K562 (cell line): ENCODE measurements at regions not wholly inside any gene's neighbourhood (a gene's known extent, or its start where the extent isn't known, plus 50 kb on each side); places are given as distances from the start of the nearest gene placed in this dataset.

ENCODE experiments used
- ATAC-seq: fragments of 200-7000 bp; cut with Tn5 transposase; 3 replicates; pipeline ENCODE4 v1.9.1; 2020; ENCODE audit warnings: moderate library complexity
- BruUV-seq: library from RNA; stranded (reverse); fragments of 400-500 nt; replicated peaks from 2 replicates; lab custom pipeline; 2021; lab: Mats Ljungman, UMichigan
- CTCF ChIA-PET: fragments of 300-600 bp; formaldehyde crosslinking; extraction: SDS; loops from one replicate; lab custom pipeline; 2021; ENCODE audit warnings: low intra/inter-chr PET ratio; lab: Yijun Ruan, JAX
- POLR2A ChIA-PET: fragments of 300-600, 350-650 bp; sonication (Branson Sonifier 250); formaldehyde crosslinking; extraction: SDS; loops from one replicate; lab custom pipeline; 2021; ENCODE audit warnings: antibody characterized with exemption, inconsistent platforms; lab: Yijun Ruan, JAX
- DNase-seq, 4 experiments: peaks; one replicate each; pipeline versions ENCODE4 v3.0.0 to v3.0.0-alpha.2; 2011 to 2018; ENCODE audit warnings: low spot score in 3 of 4, mixed read lengths in 3 of 4; ENCODE audit errors: extremely low read depth in 1 of 4
- FAIRE-seq: peaks from 2 replicates; lab custom pipeline; 2011; peaks lifted over from hg19 to GRCh38; lab: Jason Lieb, UNC
- H2AFZ ChIP-seq: 2 replicates; pipeline ENCODE4 v1.6.0; 2011; ENCODE audit warnings: low read depth, low read length, control low read depth, inconsistent platforms
- H3K27ac ChIP-seq: fragments of 200-600 bp; 3 replicates; pipeline ENCODE4 v1.8.0; 2011; ENCODE audit warnings: low read depth, mild to moderate bottlenecking, control low read depth, inconsistent platforms, low read length, moderate library complexity, mixed read lengths; ENCODE audit errors: extremely low read depth
- H3K27me3 ChIP-seq, 2 experiments: fragments of 300-600 bp in 1 of 2; 2 replicates in 1 of 2; 3 replicates in 1 of 2; pipeline versions ENCODE4 v1.6.0 to v1.8.0; 2011; ENCODE audit warnings: inconsistent platforms in 2 of 2, low read length in 2 of 2, mild to moderate bottlenecking in 1 of 2, mixed read lengths in 1 of 2, moderate library complexity in 1 of 2; ENCODE audit not compliant: control insufficient read depth in 2 of 2, insufficient read depth in 2 of 2
- H3K36me3 ChIP-seq: fragments of 300-600 bp; 3 replicates; pipeline ENCODE4 v1.8.0; 2011; ENCODE audit warnings: mild to moderate bottlenecking, low read length, inconsistent platforms; ENCODE audit not compliant: control insufficient read depth, insufficient read depth
- H3K4me1 ChIP-seq, 2 experiments: fragments of 200-600 bp in 1 of 2; replicated peaks in 1 of 2; 2 replicates in 1 of 2; 3 replicates in 1 of 2; pipeline versions ENCODE4 v1.5.1 to v1.8.0; 2011; ENCODE audit warnings: inconsistent platforms in 2 of 2, low read length in 2 of 2, mild to moderate bottlenecking in 1 of 2, mixed read lengths in 1 of 2, moderate library complexity in 1 of 2; ENCODE audit not compliant: control insufficient read depth in 2 of 2, insufficient read depth in 2 of 2
- H3K4me2 ChIP-seq: 2 replicates; pipeline ENCODE4 v1.6.1; 2011; ENCODE audit warnings: low read length, control low read depth, inconsistent platforms, mixed read lengths; ENCODE audit not compliant: insufficient read depth
- H3K4me3 ChIP-seq: fragments of 200-600 bp; sonication (generic), shearing (Covaris generic); 2 replicates; pipeline ENCODE4 v1.5.1; 2016; ENCODE audit warnings: control low read depth, inconsistent platforms
- H3K79me2 ChIP-seq: fragments of 200-600 bp; 3 replicates; pipeline ENCODE4 v1.8.0; 2011; ENCODE audit warnings: low read length, inconsistent platforms; ENCODE audit not compliant: control insufficient read depth, insufficient read depth
- H3K9ac ChIP-seq, 2 experiments: 2 replicates each; pipeline versions ENCODE4 v1.6.0 to v1.6.1; 2011; ENCODE audit warnings: low read depth in 2 of 2, low read length in 2 of 2, control low read depth in 1 of 2, inconsistent platforms in 1 of 2, mild to moderate bottlenecking in 1 of 2, mixed read lengths in 1 of 2; ENCODE audit not compliant: insufficient read depth in 1 of 2
- H3K9me1 ChIP-seq: one replicate; pipeline ENCODE4 v1.6.0; 2011; ENCODE audit warnings: inconsistent platforms, mild to moderate bottlenecking, low read length, moderate library complexity; ENCODE audit not compliant: control insufficient read depth, insufficient read depth
- H3K9me3 ChIP-seq: replicated peaks from 2 replicates; pipeline ENCODE4 v1.5.1; 2011; ENCODE audit warnings: low read depth, low read length, inconsistent platforms; ENCODE audit not compliant: control insufficient read depth, insufficient read depth
- H4K20me1 ChIP-seq: replicated peaks from 2 replicates; pipeline ENCODE4 v1.6.1; 2011; ENCODE audit warnings: low read length, inconsistent platforms, mixed read lengths; ENCODE audit not compliant: control insufficient read depth, insufficient read depth
- ASH1L ChIP-seq: fragments of 450-650 bp; IDR thresholded peaks from 2 replicates; pipeline ENCODE4 v1.6.1; 2018; ENCODE audit warnings: borderline replicate concordance, mild to moderate bottlenecking, low read depth; ENCODE audit not compliant: partially characterized antibody
- E4F1 ChIP-seq: fragments of 250-450 bp; sonication (Bioruptor Pico); IDR thresholded peaks from 2 replicates; pipeline ENCODE4 v1.5.0; 2021; ENCODE audit warnings: mild to moderate bottlenecking, borderline replicate concordance
- EHMT2 ChIP-seq: fragments of 450-650 bp; IDR thresholded peaks from 2 replicates; pipeline ENCODE4 v1.6.1; 2018; ENCODE audit warnings: antibody characterized with exemption
- ETS1 ChIP-seq: conservative IDR thresholded peaks from 2 replicates; pipeline ENCODE4 v1.6.1; 2011; ENCODE audit warnings: low read depth, mild to moderate bottlenecking, low read length; ENCODE audit not compliant: control insufficient read depth
- KLF6 ChIP-seq: fragments of 250-450 bp; sonication (Bioruptor Pico); IDR thresholded peaks from 2 replicates; pipeline ENCODE4 v1.4.0; 2020; ENCODE audit warnings: mild to moderate bottlenecking, moderate library complexity, borderline replicate concordance
- PHF8 ChIP-seq: fragments of 200-600 bp; sonication (generic); IDR thresholded peaks from 2 replicates; pipeline ENCODE4 v1.6.1; 2012; ENCODE audit warnings: mixed run types, mild to moderate bottlenecking, inconsistent platforms, low read length, moderate library complexity, borderline replicate concordance
- RBFOX2 ChIP-seq: fragments of 200-400 bp; formaldehyde crosslinking; IDR thresholded peaks from 2 replicates; pipeline ENCODE4 v1.6.1; 2017; ENCODE audit warnings: low read depth, mild to moderate bottlenecking, low read length, moderate library complexity
- RBM17 ChIP-seq: fragments of 200-400 bp; formaldehyde crosslinking; IDR thresholded peaks from 2 replicates; pipeline ENCODE4 v1.6.1; 2017; ENCODE audit warnings: low read depth, mild to moderate bottlenecking, low read length, borderline replicate concordance
- SMARCE1 ChIP-seq: fragments of 450-650 bp; IDR thresholded peaks from 2 replicates; pipeline ENCODE4 v1.7.1; 2016; ENCODE audit warnings: mild to moderate bottlenecking
- SMC3 ChIP-seq: conservative IDR thresholded peaks from 2 replicates; pipeline ENCODE4 v1.6.1; 2011; ENCODE audit warnings: low read depth, low read length, improper control_type of control experiment; ENCODE audit not compliant: insufficient read depth
- TAF1 ChIP-seq: IDR thresholded peaks from 2 replicates; pipeline ENCODE4 v1.6.1; 2011; ENCODE audit warnings: mild to moderate bottlenecking, low read length, moderate library complexity; ENCODE audit not compliant: insufficient read depth, control insufficient read depth, severe bottlenecking; ENCODE audit errors: extremely low read depth
- ZBTB8A ChIP-seq: fragments of 450-650 bp; IDR thresholded peaks from 2 replicates; pipeline ENCODE4 v1.6.1; 2018; ENCODE audit warnings: mild to moderate bottlenecking, moderate library complexity; ENCODE audit not compliant: partially characterized antibody
- ZC3H11A ChIP-seq: IDR thresholded peaks from 2 replicates; pipeline ENCODE4 v1.6.1; 2012; ENCODE audit warnings: low read depth, low read length, improper control_type of control experiment
- WGBS: fragments of 100-300 bp; shearing (Covaris generic); methylation state at CpG from one replicate; pipeline ENCODE4 v1.1.6; 2016; ENCODE audit warnings: low coverage, mixed read lengths; ENCODE audit not compliant: insufficient coverage; ENCODE audit errors: missing lambda C conversion rate; 5-methylcytosine and 5-hydroxymethylcytosine counted together
- in situ Hi-C: fragments of 300-500 bp; cut with MboI; formaldehyde crosslinking; loops from 4 replicates; pipeline ENCODE4 v1.15.0; 2018; ENCODE audit warnings: inconsistent platforms, mixed read lengths
- intact Hi-C: fragments of 100-400 bp; cut with micrococcal nuclease; formaldehyde crosslinking; loops from 2 replicates; pipeline ENCODE4 v1.14.2; 2022
- TF ChIP-seq, protein P1 (sequence below): sonication (generic); formaldehyde crosslinking; IDR thresholded peaks from 2 replicates; pipeline ENCODE4 v1.9.0; 2022; ENCODE audit warnings: mild to moderate bottlenecking, missing genetic modification reagents

DNA sequence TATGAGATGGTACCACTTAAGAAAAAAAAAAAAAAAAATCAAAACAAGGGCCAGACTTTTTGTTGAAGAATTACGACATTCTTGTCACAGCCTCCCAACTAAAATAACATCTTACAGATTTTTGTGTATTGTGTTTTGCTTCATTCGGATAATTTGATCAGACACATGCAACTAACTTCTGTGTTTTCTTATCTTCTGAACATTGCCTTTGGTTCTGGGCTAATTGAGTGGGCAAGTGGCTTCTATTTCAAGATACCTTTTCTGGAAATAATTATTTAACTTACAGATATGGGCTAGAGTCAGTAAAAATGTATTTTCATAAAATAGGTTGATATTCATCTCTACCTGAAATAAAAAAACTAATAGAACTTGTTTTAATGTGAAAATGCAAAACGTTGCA lies 165.1 kb downstream of the ANKRD7 start:
- no peaks in the 10 kb centered on the region for H3K4me1 ChIP-seq
- no peak overlapping the region for H2AFZ ChIP-seq
- intact Hi-C loops, result no loop called here
- FAIRE-seq (no peak), ATAC-seq (no peak), DNase-seq (no peak)
- in situ Hi-C loops, result loop anchor here (10.0 kb wide), 1 partner anchor 1885 kb away; no protein-coding TSS in a partner anchor
- H3K9me3 ChIP-seq, result no peaks in the 10 kb centered on the region
- H3K9ac ChIP-seq, result no peak overlapping the region
- WGBS, result 3% methylated on average over 3 of the region's 3 CpGs
- H3K4me2 ChIP-seq, result no peak overlapping the region
- no peaks in the 10 kb centered on the region for H4K20me1 ChIP-seq
- ChIA-PET CTCF (no interaction called here), POLR2A (no interaction called here)
- no peaks in the 10 kb centered on the region for H3K36me3 ChIP-seq
- TF ChIP-seq ZC3H11A (no peak), SMARCE1 (no peak), KLF6 (CRISPR knock-in tag) (no peak), TAF1 (no peak), ETS1 (no peak), ASH1L (no peak), RBM17 (no peak), PHF8 (no peak), ZBTB8A (no peak), EHMT2 (no peak), SMC3 (no peak), RBFOX2 (no peak), E4F1 (CRISPR knock-in tag) (no peak)
- TF ChIP-seq, protein P1, sequence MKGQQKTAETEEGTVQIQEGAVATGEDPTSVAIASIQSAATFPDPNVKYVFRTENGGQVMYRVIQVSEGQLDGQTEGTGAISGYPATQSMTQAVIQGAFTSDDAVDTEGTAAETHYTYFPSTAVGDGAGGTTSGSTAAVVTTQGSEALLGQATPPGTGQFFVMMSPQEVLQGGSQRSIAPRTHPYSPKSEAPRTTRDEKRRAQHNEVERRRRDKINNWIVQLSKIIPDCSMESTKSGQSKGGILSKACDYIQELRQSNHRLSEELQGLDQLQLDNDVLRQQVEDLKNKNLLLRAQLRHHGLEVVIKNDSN (CRISPR knock-in tag), result no peak
- H3K79me2 ChIP-seq, result no peaks in the 10 kb centered on the region
- no peaks in the 10 kb centered on the region for H3K27me3 ChIP-seq
- H3K4me3 ChIP-seq, result no peak overlapping the region
- no TSS peak for BruUV-seq
- H3K9me1 ChIP-seq, result no peaks in the 10 kb centered on the region
- no peak overlapping the region for H3K27ac ChIP-seq
